ENCODE measurements at regions not wholly inside any gene's neighbourhood (a gene's known extent, or its start where the extent isn't known, plus 50 kb on each side); places are given as distances from the start of the nearest gene placed in this dataset.

DNA sequence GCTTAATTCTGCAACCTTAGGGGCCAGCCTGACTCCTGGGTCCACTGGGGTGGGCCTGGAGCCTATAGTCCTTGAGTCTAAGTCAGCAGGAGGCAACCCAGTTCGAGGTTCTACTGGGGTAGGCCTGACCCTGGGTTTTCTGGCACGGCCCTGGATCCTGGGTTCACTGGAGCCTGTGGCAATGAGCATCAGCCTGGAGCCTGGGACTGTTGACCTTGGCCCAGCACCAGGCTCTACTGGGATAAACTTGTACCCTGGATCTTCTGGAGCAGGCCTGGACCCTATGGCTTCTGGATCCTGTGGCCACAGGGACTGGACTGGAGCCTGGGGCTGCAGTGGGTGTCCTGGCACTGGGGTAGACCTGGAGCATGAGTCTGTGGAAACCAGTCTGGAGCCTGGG is 874.3 kb upstream of the INTU start:
- Histone ChIP-seq H2AFZ (ENCODE audit: insufficient read depth, low read depth, low read length, poor library complexity, severe bottlenecking) (no peak overlapping the region), H3K4me3 (ENCODE audit: control extremely low read depth in 1 of 5, extremely low read depth in 1 of 5, insufficient read depth in 1 of 5, low read depth in 2 of 5, low read length in 4 of 5) (no peak overlapping the region), H3K9me3 (ENCODE audit: control extremely low read depth in 1 of 3, control insufficient read depth in 2 of 3, insufficient read depth in 1 of 3, low read length in 2 of 3) (peaks cover 0 to 8% (median 0%) of the 10 kb centered on the region in 3 donors), H3K4me1 (ENCODE audit: control insufficient read depth in 2 of 2, insufficient read depth in 2 of 2, low read length in 2 of 2) (no peaks in the 10 kb centered on the region), H3K27me3 (replicated peaks in 1 of 4; ENCODE audit: control extremely low read depth in 1 of 4, control insufficient read depth in 3 of 4, insufficient read depth in 4 of 4, low read length in 3 of 4) (no peaks in the 10 kb centered on the region), H4K20me1 (ENCODE audit: control insufficient read depth, insufficient read depth, low read length, poor library complexity, severe bottlenecking) (no peaks in the 10 kb centered on the region), H3K36me3 (replicated peaks in 1 of 2; ENCODE audit: control extremely low read depth in 1 of 2, control insufficient read depth in 1 of 2, extremely low read depth in 1 of 2, insufficient read depth in 2 of 2, low read length in 1 of 2) (no peaks in the 10 kb centered on the region), H3K4me2 (replicated peaks; ENCODE audit: low read depth, low read length, poor library complexity, severe bottlenecking) (no peak overlapping the region), H3K27ac (ENCODE audit: low read length in 2 of 2) (no peak overlapping the region), H3K79me2 (ENCODE audit: control insufficient read depth, insufficient read depth, low read length) (no peaks in the 10 kb centered on the region), H3K9ac (ENCODE audit: low read length) (no peak overlapping the region)
- Mint-ChIP-seq H3K27ac (no peak overlapping the region), H3K4me3 (no peak overlapping the region), H3K4me1 (no peaks in the 10 kb centered on the region), H3K9me3 (ENCODE audit: insufficient read depth) (peaks cover 2% of the 10 kb centered on the region), H3K27me3 (no peaks in the 10 kb centered on the region)
- ChIA-PET POLR2A (no interaction called here), CTCF (no interaction called here)
- TF ChIP-seq, protein P1, sequence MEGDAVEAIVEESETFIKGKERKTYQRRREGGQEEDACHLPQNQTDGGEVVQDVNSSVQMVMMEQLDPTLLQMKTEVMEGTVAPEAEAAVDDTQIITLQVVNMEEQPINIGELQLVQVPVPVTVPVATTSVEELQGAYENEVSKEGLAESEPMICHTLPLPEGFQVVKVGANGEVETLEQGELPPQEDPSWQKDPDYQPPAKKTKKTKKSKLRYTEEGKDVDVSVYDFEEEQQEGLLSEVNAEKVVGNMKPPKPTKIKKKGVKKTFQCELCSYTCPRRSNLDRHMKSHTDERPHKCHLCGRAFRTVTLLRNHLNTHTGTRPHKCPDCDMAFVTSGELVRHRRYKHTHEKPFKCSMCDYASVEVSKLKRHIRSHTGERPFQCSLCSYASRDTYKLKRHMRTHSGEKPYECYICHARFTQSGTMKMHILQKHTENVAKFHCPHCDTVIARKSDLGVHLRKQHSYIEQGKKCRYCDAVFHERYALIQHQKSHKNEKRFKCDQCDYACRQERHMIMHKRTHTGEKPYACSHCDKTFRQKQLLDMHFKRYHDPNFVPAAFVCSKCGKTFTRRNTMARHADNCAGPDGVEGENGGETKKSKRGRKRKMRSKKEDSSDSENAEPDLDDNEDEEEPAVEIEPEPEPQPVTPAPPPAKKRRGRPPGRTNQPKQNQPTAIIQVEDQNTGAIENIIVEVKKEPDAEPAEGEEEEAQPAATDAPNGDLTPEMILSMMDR (IDR thresholded peaks at IDR 0.05): no peak
- no peak for TF ChIP-seq EZH2 (IDR thresholded peaks at IDR 0.05; ENCODE audit: borderline replicate concordance, insufficient read depth, low read depth, low read length, poor library complexity, severe bottlenecking)
- WGBS (ENCODE audit: insufficient coverage): 39% methylated on average over 2 of the region's 2 CpGs
- no peak for ATAC-seq (ENCODE audit: low read depth)
- intact Hi-C loops (cut with micrococcal nuclease): no loop called here
- DNase-seq: no peak

DNA sequence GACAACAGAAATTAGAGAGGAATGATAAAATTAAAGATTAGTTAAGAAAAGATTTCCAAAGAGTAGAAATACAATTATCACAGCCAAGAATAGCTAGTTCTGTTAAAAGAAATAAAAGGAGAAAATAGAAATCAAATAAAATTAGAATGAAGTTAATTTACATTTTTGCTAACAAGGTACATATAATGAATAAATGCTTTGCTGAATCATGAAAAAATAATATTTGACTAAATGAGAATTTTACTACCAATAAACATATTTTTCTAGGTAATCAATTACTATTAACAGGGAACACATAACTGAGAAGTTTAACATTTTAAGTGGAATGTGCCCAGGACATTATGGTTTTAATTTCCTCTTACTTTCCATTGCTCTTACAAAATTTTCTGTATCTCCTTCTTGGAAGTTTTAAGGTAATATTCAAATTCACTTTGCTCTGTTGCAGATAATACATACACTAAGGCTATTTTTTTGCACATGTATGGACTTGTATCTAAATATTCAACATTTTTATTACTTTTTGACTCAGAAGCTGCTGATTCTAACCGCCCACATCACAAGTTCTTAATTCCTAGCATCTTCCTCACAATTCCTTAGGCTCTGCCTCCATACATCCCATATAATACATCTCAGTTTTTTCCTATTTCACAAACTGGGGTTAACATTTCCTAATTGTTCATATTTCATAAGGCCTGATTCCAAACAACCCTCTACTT is 870.7 kb upstream of the INTU start:
- no peak overlapping the region for H3K27ac Mint-ChIP-seq
- CTCF ChIA-PET: no interaction called here
- no peak overlapping the region for H3K4me3 Mint-ChIP-seq
- WGBS (ENCODE audit: insufficient coverage): 91% methylated on average over 1 of the region's 1 CpG
- DNase-seq (no peak), ATAC-seq (ENCODE audit: low read depth) (no peak)
- POLR2A ChIA-PET: no interaction called here
- intact Hi-C loops (cut with micrococcal nuclease): no loop called here
- no peak overlapping the region for H3K4me3 ChIP-seq (ENCODE audit: control extremely low read depth in 1 of 5, extremely low read depth in 1 of 5, insufficient read depth in 1 of 5, low read depth in 2 of 5, low read length in 4 of 5)
- no peaks in the 10 kb centered on the region for H3K27me3 Mint-ChIP-seq
- H3K27ac ChIP-seq (ENCODE audit: low read length in 2 of 2): no peak overlapping the region
- H3K9me3 ChIP-seq (ENCODE audit: control extremely low read depth in 1 of 3, control insufficient read depth in 2 of 3, insufficient read depth in 1 of 3, low read length in 2 of 3): peaks cover 0 to 8% (median 0%) of the 10 kb centered on the region in 3 donors
- H3K4me2 ChIP-seq (replicated peaks; ENCODE audit: low read depth, low read length, poor library complexity, severe bottlenecking): no peak overlapping the region
- TF ChIP-seq, protein P1 (IDR thresholded peaks at IDR 0.05): no peak
- TF ChIP-seq EZH2 (IDR thresholded peaks at IDR 0.05; ENCODE audit: borderline replicate concordance, insufficient read depth, low read depth, low read length, poor library complexity, severe bottlenecking): no peak
- no peak overlapping the region for H2AFZ ChIP-seq (ENCODE audit: insufficient read depth, low read depth, low read length, poor library complexity, severe bottlenecking)
- H3K9me3 Mint-ChIP-seq (ENCODE audit: insufficient read depth): peaks cover 5% of the 10 kb centered on the region
- no peaks in the 10 kb centered on the region for H3K4me1 Mint-ChIP-seq
- no peaks in the 10 kb centered on the region for H3K36me3 ChIP-seq (replicated peaks in 1 of 2; ENCODE audit: control extremely low read depth in 1 of 2, control insufficient read depth in 1 of 2, extremely low read depth in 1 of 2, insufficient read depth in 2 of 2, low read length in 1 of 2)
- no peaks in the 10 kb centered on the region for H3K4me1 ChIP-seq (ENCODE audit: control insufficient read depth in 2 of 2, insufficient read depth in 2 of 2, low read length in 2 of 2)
- no peaks in the 10 kb centered on the region for H3K27me3 ChIP-seq (replicated peaks in 1 of 4; ENCODE audit: control extremely low read depth in 1 of 4, control insufficient read depth in 3 of 4, insufficient read depth in 4 of 4, low read length in 3 of 4)
- no peak overlapping the region for H3K9ac ChIP-seq (ENCODE audit: low read length)
- H3K79me2 ChIP-seq (ENCODE audit: control insufficient read depth, insufficient read depth, low read length): no peaks in the 10 kb centered on the region
- no peaks in the 10 kb centered on the region for H4K20me1 ChIP-seq (ENCODE audit: control insufficient read depth, insufficient read depth, low read length, poor library complexity, severe bottlenecking)

Measured in B cell (primary cell).